NCI-H82 treated with DMSO at 0.1 percent for 48 hours (cell line): ENCODE measurements at regions not wholly inside any gene's neighbourhood (a gene's known extent, or its start where the extent isn't known, plus 50 kb on each side); places are given as distances from the start of the nearest gene placed in this dataset.
"Not testable (repeated sequence)": the region's sequence is repeated elsewhere in the genome, so short reads cannot be mapped to it uniquely, and the experiment has no call there.

Source experiments
- DNase-seq: peaks from one replicate; lab custom pipeline; 2025; ENCODE audit not compliant: unreplicated experiment; lab: John Stamatoyannopoulos, UW

GRCh38 chr3:102032491-102033383 lies 183.4 kb downstream of the NFKBIZ start:
- DNase-seq, result no peak

- no peak for DNase-seq
Observed at GRCh38 chr3:102034639-102035451, 185.5 kb downstream of the NFKBIZ start.

GRCh38 chr3:102036017-102036416 lies 186.7 kb downstream of the NFKBIZ start:
- no peak for DNase-seq

DNA sequence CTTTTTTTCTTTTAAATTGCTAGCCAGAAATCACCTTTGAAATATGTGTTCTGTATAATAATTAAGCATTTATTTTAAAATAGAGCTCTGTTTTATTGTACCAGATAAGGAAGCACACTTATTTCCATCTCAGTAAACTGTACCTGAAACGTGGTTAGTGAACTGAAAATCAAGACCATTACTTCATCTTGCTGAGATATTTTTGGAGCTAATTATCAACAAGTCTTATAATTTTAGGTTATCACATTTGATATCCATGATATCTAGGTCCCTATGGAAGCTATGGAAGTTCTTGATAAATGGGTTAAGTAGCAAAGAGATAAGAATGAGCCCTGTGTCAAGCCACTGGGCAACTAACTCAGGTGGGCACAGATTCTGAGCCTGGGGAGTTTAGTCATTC lies 187.2 kb downstream of the NFKBIZ start:
- no peak for DNase-seq

DNA sequence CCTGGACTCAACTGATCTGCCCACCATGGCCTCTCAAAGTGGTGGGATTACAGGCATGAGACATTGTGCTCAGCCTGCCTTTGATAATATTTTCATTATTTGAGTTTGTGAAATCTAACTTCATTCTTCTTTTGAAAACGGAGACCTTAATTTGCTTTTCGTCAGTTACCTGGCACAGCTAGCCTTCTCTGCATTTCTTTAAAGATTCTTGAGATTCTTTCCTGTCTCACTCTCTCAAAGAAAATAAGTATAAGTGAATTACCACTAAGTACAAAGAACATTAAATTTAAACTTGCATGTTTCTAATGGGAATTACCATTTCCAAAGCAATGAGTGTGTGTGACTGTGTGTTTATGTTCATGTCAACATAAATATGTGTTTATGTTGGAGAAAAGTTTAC lies 187.9 kb downstream of the NFKBIZ start:
- no peak for DNase-seq

DNA sequence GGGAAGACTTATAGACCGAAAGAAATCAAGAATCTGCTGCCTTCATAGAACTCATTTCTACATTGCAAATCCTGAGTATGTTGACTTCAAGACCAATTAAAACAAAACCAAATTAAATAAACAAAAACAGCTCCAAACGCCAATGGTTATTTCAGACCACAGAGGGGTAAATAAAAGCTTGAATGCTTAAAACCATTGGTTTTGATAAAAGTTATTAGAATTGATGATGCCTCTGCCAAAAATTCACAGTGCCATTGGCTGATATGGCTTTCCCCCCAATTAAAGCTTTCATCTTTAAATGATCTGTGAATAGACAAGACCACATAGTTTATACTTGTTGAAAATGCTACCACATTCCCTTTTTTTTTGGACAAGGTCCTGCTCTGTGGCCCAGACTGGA lies 188.5 kb downstream of the NFKBIZ start:
- DNase-seq, result no peak

- no peak for DNase-seq
Observed at GRCh38 chr3:102038477-102039142, 189.3 kb downstream of the NFKBIZ start.

- not testable (repeated sequence) for DNase-seq
Observed at GRCh38 chr3:102040144-102040543, 190.8 kb downstream of the NFKBIZ start.

DNA sequence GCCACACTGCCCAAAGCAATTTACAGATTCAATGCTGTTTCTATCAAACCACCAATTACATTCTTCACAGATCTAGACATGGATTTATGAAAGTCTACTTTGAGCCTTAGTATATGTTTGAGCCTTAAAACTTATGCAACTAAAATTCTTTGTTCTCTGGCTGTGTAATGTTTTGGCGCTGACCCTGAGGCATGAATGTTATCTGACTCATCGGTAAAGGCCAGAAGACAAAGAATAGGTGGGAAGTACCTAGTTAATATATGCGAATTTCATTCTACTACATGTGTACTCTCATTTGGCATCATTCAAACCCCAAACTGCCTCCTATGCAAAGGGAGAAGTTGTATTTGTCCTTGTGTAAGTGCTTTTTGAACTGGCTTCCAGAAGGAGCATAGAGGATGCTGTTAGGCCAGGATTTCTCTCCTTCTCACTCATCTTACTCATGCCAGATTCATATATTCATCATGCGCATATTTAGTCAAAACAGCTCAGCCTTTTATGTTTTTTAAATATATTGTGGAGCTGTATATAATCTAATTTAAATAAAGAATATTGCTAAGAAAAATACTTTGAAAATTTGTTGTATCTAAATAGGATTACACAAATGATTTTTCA lies 204.2 kb downstream of the NFKBIZ start:
- DNase-seq, result no peak

DNA sequence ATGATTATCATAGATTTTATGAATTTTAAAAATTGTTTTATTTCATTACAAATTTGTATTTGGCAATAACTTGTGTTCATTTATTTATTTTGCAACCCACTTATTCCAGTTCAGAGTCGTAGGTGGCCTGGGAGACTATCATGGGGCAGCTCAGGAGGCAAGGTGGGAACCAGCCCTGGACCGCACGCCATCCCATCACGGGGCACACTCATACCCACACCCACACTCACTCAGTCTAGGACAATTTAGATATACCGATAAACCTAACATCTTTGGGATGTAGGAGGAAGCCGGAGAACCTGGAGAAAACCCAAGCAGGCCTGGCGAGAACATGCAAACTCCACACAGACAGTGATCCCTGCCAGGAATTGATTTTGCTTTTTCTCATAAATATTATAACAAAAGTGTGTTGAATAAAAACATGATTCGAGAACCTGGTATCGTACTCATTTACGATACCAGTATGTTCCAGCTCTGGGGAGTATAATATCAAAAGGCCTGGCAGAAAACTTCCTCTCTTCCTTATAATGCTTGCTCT lies 205.3 kb downstream of the NFKBIZ start:
- no peak for DNase-seq

- DNase-seq, result no peak
Observed at GRCh38 chr3:102057781-102058421, 208.6 kb downstream of the NFKBIZ start.

DNA sequence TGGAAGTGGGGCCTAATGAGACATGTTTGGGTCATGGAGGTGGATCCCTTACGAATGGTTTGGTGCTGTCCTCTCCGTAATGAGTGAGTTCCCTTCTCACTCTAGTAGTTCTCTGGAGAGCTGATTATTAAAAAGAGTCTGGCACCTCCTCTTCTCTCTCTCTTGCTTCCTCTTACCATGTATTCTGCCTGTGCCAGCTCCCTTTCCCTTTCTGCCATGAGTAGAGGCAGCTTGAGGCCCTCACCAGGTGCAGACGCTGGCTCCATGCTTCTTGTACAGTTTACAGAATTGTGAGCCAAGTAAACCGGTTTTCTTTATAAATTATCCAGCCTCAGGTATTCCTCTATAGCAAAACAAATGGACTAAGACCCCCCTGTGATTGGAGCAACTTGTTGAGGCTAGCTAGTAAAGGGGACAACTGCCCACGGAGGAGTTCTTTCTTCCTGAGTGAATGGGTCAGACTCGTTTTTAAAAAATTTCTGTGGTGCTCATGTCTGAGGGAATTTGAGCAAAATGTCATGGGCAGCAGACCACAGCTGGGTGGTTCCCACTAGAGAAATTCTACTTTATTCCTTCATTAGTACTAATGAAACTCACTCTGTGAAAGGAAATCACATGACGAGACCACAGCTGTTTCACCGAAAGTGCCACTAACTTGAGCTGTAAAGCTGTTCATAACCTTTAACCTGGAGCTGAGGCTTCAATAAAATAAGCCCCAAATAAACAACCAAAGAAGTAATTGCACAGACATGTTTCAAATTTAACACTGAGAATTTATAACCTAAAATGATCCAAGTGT lies 210.0 kb downstream of the NFKBIZ start:
- no peak for DNase-seq

DNA sequence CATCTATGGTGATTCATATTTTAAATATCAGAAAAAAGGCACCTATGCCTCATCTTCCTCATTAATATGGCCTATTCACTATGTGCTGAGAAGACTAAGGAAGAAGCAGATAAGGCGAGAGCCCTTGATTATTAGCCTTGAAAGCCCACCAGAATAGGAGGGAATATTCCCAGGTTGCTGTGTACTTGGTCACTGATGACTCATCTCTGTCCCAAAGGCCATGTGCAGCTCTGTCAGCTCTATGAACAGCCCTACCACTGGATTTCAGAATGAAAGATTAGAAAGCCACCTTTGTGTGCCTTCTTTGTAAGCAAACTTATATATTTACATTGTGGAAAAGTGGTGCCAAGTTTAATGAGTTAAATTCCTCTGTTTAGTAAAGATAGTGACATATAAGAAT lies 211.5 kb downstream of the NFKBIZ start:
- no peak for DNase-seq

DNA sequence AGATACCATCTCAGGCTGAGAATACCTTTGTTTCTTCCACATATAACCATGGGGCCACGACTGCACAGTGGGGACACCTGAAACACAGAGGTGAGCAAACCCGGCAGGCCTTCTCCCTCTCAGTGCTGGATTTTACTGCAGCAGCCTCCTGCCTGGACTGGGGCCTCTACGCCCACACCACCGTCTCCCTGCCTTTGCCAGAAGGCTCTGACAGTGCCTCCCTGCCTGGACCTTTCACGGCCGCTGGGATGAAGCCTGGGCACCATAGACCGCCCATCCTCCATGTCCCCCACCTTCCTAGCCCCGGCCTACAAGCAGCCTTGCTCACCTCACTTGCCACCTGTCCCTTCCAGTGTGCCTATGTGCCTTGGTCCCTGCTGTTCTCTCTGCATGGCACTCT lies 214.3 kb downstream of the NFKBIZ start:
- no peak for DNase-seq

DNA sequence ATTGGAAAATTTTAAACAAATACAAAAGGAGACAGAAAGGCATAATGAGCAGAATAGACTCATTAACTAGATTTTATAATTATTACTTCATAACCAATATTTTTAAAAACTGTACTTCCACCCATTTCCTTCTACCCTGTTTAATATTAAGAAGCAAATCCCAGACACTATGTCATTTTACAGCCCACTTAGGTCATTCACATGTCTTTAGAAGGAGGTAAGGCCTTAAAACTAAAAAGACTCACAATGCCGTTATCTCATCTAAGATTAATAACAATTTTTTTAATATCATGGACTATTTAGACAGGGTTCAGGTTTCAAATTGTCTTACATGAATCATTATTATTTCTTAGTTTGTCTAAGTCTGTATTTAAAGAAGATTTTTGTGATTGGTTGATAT lies 217.2 kb downstream of the NFKBIZ start:
- no peak for DNase-seq

GRCh38 chr3:102068327-102068726 lies 219.0 kb downstream of the NFKBIZ start:
- no peak for DNase-seq

- DNase-seq, result no peak
Observed at GRCh38 chr3:102068736-102069135, 219.4 kb downstream of the NFKBIZ start.

DNA sequence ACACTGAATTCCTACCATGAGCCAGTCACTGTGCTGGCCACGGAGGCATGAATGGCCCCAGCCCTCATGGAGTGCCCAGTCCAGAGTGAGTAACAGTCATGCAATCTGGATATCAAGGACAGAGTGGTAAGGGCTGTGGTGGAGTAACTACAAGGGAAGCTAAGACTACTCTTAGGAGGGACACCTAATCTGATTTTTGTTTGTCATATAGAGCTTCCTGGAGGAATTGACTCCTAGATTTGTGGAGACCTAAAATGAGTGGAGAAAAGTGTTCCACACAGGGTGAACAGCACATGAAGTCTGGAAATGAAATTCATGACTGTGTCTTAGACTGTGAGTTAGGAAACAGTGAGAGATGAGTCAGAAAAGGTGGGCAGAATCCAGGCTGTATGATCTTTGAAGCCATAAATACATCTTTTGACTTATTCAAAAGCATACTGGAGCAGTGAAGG lies 219.9 kb downstream of the NFKBIZ start:
- no peak for DNase-seq

DNA sequence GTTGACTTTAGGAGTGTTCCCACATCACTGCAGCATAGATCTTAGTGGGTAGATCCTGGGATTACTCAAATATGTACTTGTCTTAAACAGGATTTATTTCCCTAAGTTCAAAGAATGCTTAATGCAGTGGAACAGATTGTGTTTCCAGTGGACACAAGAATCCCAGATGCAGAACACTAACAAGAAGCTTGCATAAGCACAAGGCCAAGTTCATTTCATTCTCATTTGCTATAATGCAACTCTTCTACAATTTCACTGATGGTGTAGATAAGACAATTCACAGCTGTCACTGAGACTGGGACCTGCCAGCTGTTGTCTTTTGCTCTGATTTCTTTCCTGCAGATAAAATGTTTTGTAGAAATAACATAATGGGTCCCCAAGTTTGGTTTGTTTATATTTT lies 225.6 kb downstream of the NFKBIZ start:
- no peak for DNase-seq

DNA sequence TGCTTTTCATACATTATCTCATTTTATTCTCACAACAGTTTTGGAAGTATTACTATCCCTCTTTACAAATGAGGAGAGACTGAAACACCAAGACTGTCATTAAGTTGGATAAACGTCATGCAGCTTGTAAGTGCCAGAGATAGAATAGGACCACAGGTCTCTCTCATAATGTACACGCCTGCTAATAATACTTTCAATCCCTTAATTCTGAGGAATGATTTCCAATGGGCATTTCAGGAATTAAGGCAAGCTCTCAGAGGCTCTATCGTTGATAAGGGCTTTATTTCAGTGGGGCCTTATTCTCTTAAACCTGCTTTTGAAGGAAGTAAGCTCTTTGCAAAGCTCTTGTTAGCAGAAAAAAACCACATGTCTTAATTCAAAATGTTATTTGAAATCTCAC lies 229.1 kb downstream of the NFKBIZ start:
- no peak for DNase-seq
